Stomach smooth muscle (tissue), 2 donors: ENCODE measurements at regions not wholly inside any gene's neighbourhood (a gene's known extent, or its start where the extent isn't known, plus 50 kb on each side); places are given as distances from the start of the nearest gene placed in this dataset.

Source experiments
- H3K27ac ChIP-seq: one replicate; pipeline ENCODE4 v1.7.0; 2013; ENCODE audit warnings: mild to moderate bottlenecking, low read length, inconsistent platforms
- H3K27me3 ChIP-seq, 2 donors: one replicate each; pipeline ENCODE4 v1.7.0; 2013; ENCODE audit warnings: low read length in 2 of 2; ENCODE audit not compliant: insufficient read depth in 2 of 2, control insufficient read depth in 1 of 2
- H3K36me3 ChIP-seq, 2 donors: one replicate each; pipeline ENCODE4 v1.7.0; 2013; ENCODE audit warnings: low read length in 2 of 2; ENCODE audit not compliant: control insufficient read depth in 2 of 2, insufficient read depth in 2 of 2
- H3K4me1 ChIP-seq: one replicate; pipeline ENCODE4 v1.7.0; 2013; ENCODE audit warnings: low read length; ENCODE audit not compliant: control insufficient read depth, insufficient read depth
- H3K4me3 ChIP-seq, 2 donors: one replicate each; pipeline ENCODE4 v1.7.0; 2013; ENCODE audit warnings: low read length in 2 of 2
- H3K9ac ChIP-seq, 2 donors: one replicate each; pipeline ENCODE4 v1.7.0; 2013; ENCODE audit warnings: low read length in 2 of 2, mild to moderate bottlenecking in 1 of 2
- H3K9me3 ChIP-seq, 2 donors: one replicate each; pipeline ENCODE4 v1.7.0; 2013; ENCODE audit warnings: low read length in 2 of 2; ENCODE audit not compliant: control insufficient read depth in 2 of 2
- donor health status: healthy.
- donor health status: Pancreatic carcinoma.

DNA sequence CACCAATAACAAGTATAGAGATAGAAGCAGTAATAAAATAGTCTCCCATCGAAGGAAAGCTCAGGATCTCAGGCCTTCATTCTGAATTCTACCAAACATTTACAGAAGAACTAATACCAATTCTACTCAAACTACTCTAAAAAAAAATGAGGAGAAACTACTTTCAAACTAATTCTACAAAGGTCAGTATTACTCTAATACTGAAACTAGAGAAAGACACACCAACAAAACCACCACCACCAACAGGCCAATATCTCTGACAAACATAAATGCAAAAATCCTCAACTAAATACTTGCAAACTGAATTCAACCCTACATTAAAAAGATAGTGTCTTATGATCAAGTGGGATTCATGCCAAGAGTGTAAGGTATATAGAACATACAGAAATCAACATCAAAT, 1078.4 kb downstream of the KCNT2 start:
- H3K36me3 ChIP-seq: no peaks in the 10 kb centered on the region
- no peaks in the 10 kb centered on the region for H3K4me1 ChIP-seq
- no peak overlapping the region for H3K4me3 ChIP-seq
- H3K9ac ChIP-seq: no peak overlapping the region
- H3K9me3 ChIP-seq: no peaks in the 10 kb centered on the region
- H3K27me3 ChIP-seq: no peaks in the 10 kb centered on the region
- H3K27ac ChIP-seq: no peak overlapping the region

- no peak overlapping the region for H3K4me3 ChIP-seq
- no peaks in the 10 kb centered on the region for H3K36me3 ChIP-seq
- no peak overlapping the region for H3K27ac ChIP-seq
- peaks cover 0 to 4% of the 10 kb centered on the region in 2 donors for H3K9me3 ChIP-seq
- H3K27me3 ChIP-seq: no peaks in the 10 kb centered on the region
- no peak overlapping the region for H3K9ac ChIP-seq
- H3K4me1 ChIP-seq: no peaks in the 10 kb centered on the region
Observed at GRCh38 chr1:195520757-195521156, 1087.5 kb downstream of the KCNT2 start.

DNA sequence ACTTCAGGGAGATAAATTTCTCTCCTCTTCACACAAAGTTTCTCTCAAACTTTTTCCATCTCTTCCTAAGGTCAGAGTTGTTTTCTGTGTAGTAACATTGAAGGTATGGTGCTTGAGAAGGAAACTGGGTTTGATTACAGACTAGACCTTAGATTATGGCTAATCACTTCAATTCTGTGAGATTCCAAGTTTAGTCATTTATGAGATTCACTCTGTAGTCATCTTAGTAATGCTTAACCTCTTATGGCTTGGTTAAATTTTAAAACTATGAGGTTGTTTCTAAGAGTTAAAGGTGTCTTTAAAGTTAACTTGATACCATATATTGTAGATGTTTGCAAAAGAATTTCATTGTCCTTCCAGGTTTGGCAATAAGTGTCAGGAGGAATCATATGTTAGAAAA, 1092.2 kb downstream of the KCNT2 start:
- H3K9me3 ChIP-seq: peaks cover 0 to 4% of the 10 kb centered on the region in 2 donors
- no peak overlapping the region for H3K4me3 ChIP-seq
- H3K27ac ChIP-seq: no peak overlapping the region
- no peaks in the 10 kb centered on the region for H3K4me1 ChIP-seq
- no peaks in the 10 kb centered on the region for H3K36me3 ChIP-seq
- H3K27me3 ChIP-seq: no peaks in the 10 kb centered on the region
- H3K9ac ChIP-seq: no peak overlapping the region

GRCh38 chr1:195511501-195511900, 1096.7 kb downstream of the KCNT2 start:
- H3K9me3 ChIP-seq: no peaks in the 10 kb centered on the region
- no peak overlapping the region for H3K4me3 ChIP-seq
- no peak overlapping the region for H3K27ac ChIP-seq
- H3K4me1 ChIP-seq: no peaks in the 10 kb centered on the region
- H3K36me3 ChIP-seq: no peaks in the 10 kb centered on the region
- H3K27me3 ChIP-seq: no peaks in the 10 kb centered on the region
- H3K9ac ChIP-seq: no peak overlapping the region

GRCh38 chr1:195501118-195501517, 1107.1 kb downstream of the KCNT2 start:
- Histone ChIP-seq H3K9ac (no peak overlapping the region), H3K27me3 (no peaks in the 10 kb centered on the region), H3K4me3 (no peak overlapping the region), H3K27ac (no peak overlapping the region), H3K9me3 (no peaks in the 10 kb centered on the region), H3K4me1 (no peaks in the 10 kb centered on the region), H3K36me3 (no peaks in the 10 kb centered on the region)

- Histone ChIP-seq H3K27me3 (no peaks in the 10 kb centered on the region), H3K4me1 (no peaks in the 10 kb centered on the region)
Observed at GRCh38 chr1:195495720-195496635, 1112.3 kb downstream of the KCNT2 start.

GRCh38 chr1:195482137-195482536, 1126.1 kb downstream of the KCNT2 start:
- Histone ChIP-seq H3K4me3 (no peak overlapping the region), H3K27ac (no peak overlapping the region), H3K9me3 (no peaks in the 10 kb centered on the region), H3K9ac (no peak overlapping the region), H3K27me3 (no peaks in the 10 kb centered on the region), H3K4me1 (no peaks in the 10 kb centered on the region), H3K36me3 (no peaks in the 10 kb centered on the region)

More at GRCh38 chr1:195495720-195496635, 1112.3 kb downstream of the KCNT2 start:
- no peak overlapping the region for H3K4me3 ChIP-seq
- H3K9ac ChIP-seq: no peak overlapping the region
- no peaks in the 10 kb centered on the region for H3K36me3 ChIP-seq
- no peaks in the 10 kb centered on the region for H3K9me3 ChIP-seq
- no peak overlapping the region for H3K27ac ChIP-seq

DNA sequence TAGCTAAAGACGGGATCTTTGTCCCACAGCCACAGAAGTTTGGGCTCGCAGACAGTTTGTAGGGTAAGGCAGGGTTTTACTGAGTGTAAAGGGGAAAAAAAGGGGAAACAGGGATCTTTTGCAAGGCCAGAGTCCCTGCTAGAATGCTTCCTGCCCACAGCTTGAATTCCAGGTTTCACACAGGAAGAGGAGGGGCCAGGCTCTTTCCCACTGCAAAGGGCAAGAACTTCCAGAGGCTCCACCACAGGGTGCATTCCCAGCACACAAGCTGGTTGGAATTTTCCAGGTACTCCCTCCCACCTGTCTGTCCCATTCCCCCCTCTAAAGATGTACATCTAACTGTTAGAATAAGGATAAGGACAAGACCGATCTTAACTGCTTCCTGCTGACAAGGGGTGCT, 1126.9 kb downstream of the KCNT2 start:
- Histone ChIP-seq H3K9ac (no peak overlapping the region), H3K9me3 (no peaks in the 10 kb centered on the region), H3K27ac (no peak overlapping the region), H3K4me1 (no peaks in the 10 kb centered on the region), H3K27me3 (no peaks in the 10 kb centered on the region), H3K36me3 (no peaks in the 10 kb centered on the region), H3K4me3 (no peak overlapping the region)

DNA sequence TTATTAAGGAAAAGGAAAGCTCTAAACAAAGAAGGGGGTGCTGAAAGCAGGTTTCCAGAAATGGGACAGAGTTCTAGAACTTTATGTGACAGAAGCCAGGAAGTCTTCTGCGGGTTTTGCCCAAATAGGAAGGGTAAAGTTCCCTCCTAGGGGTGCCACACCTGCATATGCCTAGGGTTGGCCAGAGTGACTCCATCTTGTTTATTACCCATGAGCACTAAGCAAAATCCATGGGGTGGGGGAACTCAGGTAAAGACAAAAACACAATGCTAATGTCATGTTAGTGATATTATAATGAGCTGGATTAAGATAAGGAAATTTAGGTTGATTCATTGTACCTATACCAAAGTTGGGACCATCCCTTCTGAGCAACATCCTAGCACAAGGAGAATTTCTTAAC, 1132.7 kb downstream of the KCNT2 start:
- H3K4me3 ChIP-seq: no peak overlapping the region
- no peak overlapping the region for H3K27ac ChIP-seq
- H3K36me3 ChIP-seq: no peaks in the 10 kb centered on the region
- H3K9me3 ChIP-seq: no peaks in the 10 kb centered on the region
- no peaks in the 10 kb centered on the region for H3K4me1 ChIP-seq
- no peaks in the 10 kb centered on the region for H3K27me3 ChIP-seq
- no peak overlapping the region for H3K9ac ChIP-seq

DNA sequence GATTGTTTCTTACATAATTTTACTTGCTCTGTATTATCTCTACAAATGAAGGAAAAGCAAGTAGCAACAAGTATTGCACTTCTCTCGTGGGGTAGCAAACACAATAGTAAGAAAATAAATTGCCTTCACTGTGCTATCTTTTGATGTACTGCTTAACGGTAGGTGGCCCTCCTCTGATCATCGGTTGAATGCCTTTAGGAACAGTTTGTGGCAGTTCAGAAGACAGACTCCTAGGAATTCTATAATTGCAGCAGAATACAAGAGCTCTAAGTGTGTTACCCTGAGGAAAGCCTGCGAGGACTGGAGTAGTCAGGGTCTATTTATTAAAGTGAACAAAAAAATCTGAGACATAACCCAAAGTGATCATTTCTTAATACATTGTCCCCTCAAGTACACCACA, 1135.9 kb downstream of the KCNT2 start:
- H3K27me3 ChIP-seq: no peaks in the 10 kb centered on the region

GRCh38 chr1:195466639-195467038, 1141.6 kb downstream of the KCNT2 start:
- H3K36me3 ChIP-seq: no peaks in the 10 kb centered on the region
- no peaks in the 10 kb centered on the region for H3K9me3 ChIP-seq
- H3K4me1 ChIP-seq: no peaks in the 10 kb centered on the region

More for the DNA sequence above, 1135.9 kb downstream of the KCNT2 start:
- Histone ChIP-seq H3K9ac (no peak overlapping the region), H3K4me3 (no peak overlapping the region), H3K9me3 (no peaks in the 10 kb centered on the region), H3K36me3 (no peaks in the 10 kb centered on the region), H3K4me1 (no peaks in the 10 kb centered on the region), H3K27ac (no peak overlapping the region)

More at GRCh38 chr1:195466639-195467038, 1141.6 kb downstream of the KCNT2 start:
- H3K4me3 ChIP-seq: no peak overlapping the region
- no peaks in the 10 kb centered on the region for H3K27me3 ChIP-seq
- H3K9ac ChIP-seq: no peak overlapping the region
- H3K27ac ChIP-seq: no peak overlapping the region
